ENCODE measurements at regions not wholly inside any gene's neighbourhood (a gene's known extent, or its start where the extent isn't known, plus 50 kb on each side); places are given as distances from the start of the nearest gene placed in this dataset.

- TF ChIP-seq GATA2 (IDR thresholded peaks at IDR 0.05; ENCODE audit: low read depth, low read length) (peak; percentile 71), GATA3 (IDR thresholded peaks at IDR 0.05; ENCODE audit: low read depth, low read length) (peak; percentile 21; the same call in 1 of the 2 replicates)
Observed at GRCh38 chr2:176583607-176584006, 314.4 kb downstream of the MTX2 start.

GRCh38 chr2:176584333-176584732, 315.1 kb downstream of the MTX2 start:
- no peak for TF ChIP-seq GATA2 (IDR thresholded peaks at IDR 0.05; ENCODE audit: low read depth, low read length)
- no peak for TF ChIP-seq GATA3 (IDR thresholded peaks at IDR 0.05; ENCODE audit: low read depth, low read length)

GRCh38 chr2:176585291-176585690, 316.0 kb downstream of the MTX2 start:
- TF ChIP-seq GATA3 (IDR thresholded peaks at IDR 0.05; ENCODE audit: low read depth, low read length): no peak
- TF ChIP-seq GATA2 (IDR thresholded peaks at IDR 0.05; ENCODE audit: low read depth, low read length): no peak

- TF ChIP-seq GATA3 (IDR thresholded peaks at IDR 0.05; ENCODE audit: low read depth, low read length) (0 out of 2 replicates have a peak, but pooled peaks have one; percentile 15), GATA2 (IDR thresholded peaks at IDR 0.05; ENCODE audit: low read depth, low read length) (0 out of 2 replicates have a peak, but pooled peaks have one; percentile 11)
Observed at GRCh38 chr2:176585791-176586190, 316.5 kb downstream of the MTX2 start.

- TF ChIP-seq GATA2 (IDR thresholded peaks at IDR 0.05; ENCODE audit: low read depth, low read length) (no peak), GATA3 (IDR thresholded peaks at IDR 0.05; ENCODE audit: low read depth, low read length) (no peak)
Observed at GRCh38 chr2:176589287-176589686, 320.0 kb downstream of the MTX2 start.

- TF ChIP-seq GATA3 (IDR thresholded peaks at IDR 0.05; ENCODE audit: low read depth, low read length) (no peak), GATA2 (IDR thresholded peaks at IDR 0.05; ENCODE audit: low read depth, low read length) (peak; percentile 46)
Observed at GRCh38 chr2:176589825-176590440, 320.7 kb downstream of the MTX2 start.

GRCh38 chr2:176592216-176592615, 323.0 kb downstream of the MTX2 start:
- TF ChIP-seq GATA2 (IDR thresholded peaks at IDR 0.05; ENCODE audit: low read depth, low read length): no peak
- TF ChIP-seq GATA3 (IDR thresholded peaks at IDR 0.05; ENCODE audit: low read depth, low read length): no peak

GRCh38 chr2:176595986-176596385, 326.7 kb downstream of the MTX2 start:
- TF ChIP-seq GATA3 (IDR thresholded peaks at IDR 0.05; ENCODE audit: low read depth, low read length) (no peak), GATA2 (IDR thresholded peaks at IDR 0.05; ENCODE audit: low read depth, low read length) (no peak)

GRCh38 chr2:176597916-176598315, 328.7 kb downstream of the MTX2 start:
- TF ChIP-seq GATA2 (IDR thresholded peaks at IDR 0.05; ENCODE audit: low read depth, low read length) (no peak), GATA3 (IDR thresholded peaks at IDR 0.05; ENCODE audit: low read depth, low read length) (no peak)

GRCh38 chr2:176598351-176598750, 329.1 kb downstream of the MTX2 start:
- TF ChIP-seq GATA2 (IDR thresholded peaks at IDR 0.05; ENCODE audit: low read depth, low read length): no peak
- TF ChIP-seq GATA3 (IDR thresholded peaks at IDR 0.05; ENCODE audit: low read depth, low read length): no peak

GRCh38 chr2:176599796-176600485, 330.7 kb downstream of the MTX2 start:
- TF ChIP-seq GATA3 (IDR thresholded peaks at IDR 0.05; ENCODE audit: low read depth, low read length) (no peak), GATA2 (IDR thresholded peaks at IDR 0.05; ENCODE audit: low read depth, low read length) (no peak)

GRCh38 chr2:176601066-176601465, 331.8 kb downstream of the MTX2 start:
- TF ChIP-seq GATA3 (IDR thresholded peaks at IDR 0.05; ENCODE audit: low read depth, low read length): no peak
- no peak for TF ChIP-seq GATA2 (IDR thresholded peaks at IDR 0.05; ENCODE audit: low read depth, low read length)

- TF ChIP-seq GATA3 (IDR thresholded peaks at IDR 0.05; ENCODE audit: low read depth, low read length): no peak
- TF ChIP-seq GATA2 (IDR thresholded peaks at IDR 0.05; ENCODE audit: low read depth, low read length): no peak
Observed at GRCh38 chr2:176612036-176612435, 342.8 kb downstream of the MTX2 start.

GRCh38 chr2:176612736-176613135, 343.5 kb downstream of the MTX2 start:
- no peak for TF ChIP-seq GATA3 (IDR thresholded peaks at IDR 0.05; ENCODE audit: low read depth, low read length)
- no peak for TF ChIP-seq GATA2 (IDR thresholded peaks at IDR 0.05; ENCODE audit: low read depth, low read length)

- TF ChIP-seq GATA2 (IDR thresholded peaks at IDR 0.05; ENCODE audit: low read depth, low read length) (no peak), GATA3 (IDR thresholded peaks at IDR 0.05; ENCODE audit: low read depth, low read length) (no peak)
Observed at GRCh38 chr2:176613323-176613987, 344.2 kb downstream of the MTX2 start.

Data from SH-SY5Y (cell line).